Calu3 (cell line): ENCODE measurements at regions not wholly inside any gene's neighbourhood (a gene's known extent, or its start where the extent isn't known, plus 50 kb on each side); places are given as distances from the start of the nearest gene placed in this dataset.

Source experiments
- BruUV-seq: library from RNA; stranded (reverse); fragments of 400-500 nt; replicated peaks from 2 replicates; lab custom pipeline; 2021; lab: Mats Ljungman, UMichigan
- CTCF ChIA-PET: fragments of 300-600 bp; sonication (Branson Sonifier 250); formaldehyde crosslinking; loops from one replicate; lab custom pipeline; 2022; ENCODE audit warnings: antibody characterized with exemption; lab: Charles Lee
- DNase-seq: peaks from one replicate; pipeline ENCODE4 v3.0.0; 2022
- H3K27ac Mint-ChIP-seq: one replicate; pipeline ENCODE4 v1.8.0; 2022; ENCODE audit warnings: mixed read lengths; ENCODE audit not compliant: unreplicated experiment
- H3K27me3 Mint-ChIP-seq: one replicate; pipeline ENCODE4 v1.8.0; 2022; ENCODE audit warnings: mixed read lengths; ENCODE audit not compliant: unreplicated experiment
- H3K36me3 Mint-ChIP-seq: one replicate; pipeline ENCODE4 v1.8.0; 2022; ENCODE audit warnings: mild to moderate bottlenecking, moderate library complexity, mixed read lengths; ENCODE audit not compliant: insufficient read depth, unreplicated experiment
- H3K4me1 Mint-ChIP-seq: one replicate; pipeline ENCODE4 v1.8.0; 2022; ENCODE audit warnings: mild to moderate bottlenecking, low read depth, mixed read lengths; ENCODE audit not compliant: unreplicated experiment
- H3K4me3 Mint-ChIP-seq: one replicate; pipeline ENCODE4 v1.8.0; 2022; ENCODE audit warnings: mild to moderate bottlenecking, low read depth, moderate library complexity, mixed read lengths; ENCODE audit not compliant: unreplicated experiment
- H3K9me3 Mint-ChIP-seq: one replicate; pipeline ENCODE4 v1.8.0; 2022; ENCODE audit warnings: low read depth, mixed read lengths; ENCODE audit not compliant: unreplicated experiment
- intact Hi-C: fragments of 100-400 bp; cut with micrococcal nuclease; formaldehyde crosslinking; loops from one replicate; pipeline ENCODE4 v1.10.0; 2022; ENCODE audit not compliant: unreplicated experiment
- TF ChIP-seq, protein P1 (sequence below): fragments of 200-600 bp; IDR thresholded peaks from one replicate; pipeline ENCODE4 v1.8.0; 2022; ENCODE audit warnings: antibody characterized with exemption; ENCODE audit not compliant: unreplicated experiment

DNA sequence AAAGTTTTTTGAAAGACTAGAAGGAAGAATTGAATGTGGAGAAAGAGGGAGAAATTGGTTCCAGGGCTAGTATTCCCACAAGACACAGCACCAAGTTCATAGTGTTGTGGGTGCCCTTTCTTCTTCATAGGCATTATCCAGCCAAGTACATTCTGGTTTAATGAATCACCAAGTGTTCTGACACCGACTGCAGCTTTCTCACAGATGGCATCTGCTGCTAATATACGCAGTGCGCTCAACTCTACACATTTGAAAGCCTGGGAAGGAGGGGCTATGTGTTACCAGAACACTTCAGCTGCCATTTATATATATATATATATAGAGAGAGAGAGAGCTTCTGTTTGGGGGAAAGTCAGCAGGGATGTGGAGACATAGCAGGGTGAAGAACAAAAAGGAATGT lies 1168.4 kb downstream of the GATA3 start:
- no peak for DNase-seq
- TF ChIP-seq, protein P1, sequence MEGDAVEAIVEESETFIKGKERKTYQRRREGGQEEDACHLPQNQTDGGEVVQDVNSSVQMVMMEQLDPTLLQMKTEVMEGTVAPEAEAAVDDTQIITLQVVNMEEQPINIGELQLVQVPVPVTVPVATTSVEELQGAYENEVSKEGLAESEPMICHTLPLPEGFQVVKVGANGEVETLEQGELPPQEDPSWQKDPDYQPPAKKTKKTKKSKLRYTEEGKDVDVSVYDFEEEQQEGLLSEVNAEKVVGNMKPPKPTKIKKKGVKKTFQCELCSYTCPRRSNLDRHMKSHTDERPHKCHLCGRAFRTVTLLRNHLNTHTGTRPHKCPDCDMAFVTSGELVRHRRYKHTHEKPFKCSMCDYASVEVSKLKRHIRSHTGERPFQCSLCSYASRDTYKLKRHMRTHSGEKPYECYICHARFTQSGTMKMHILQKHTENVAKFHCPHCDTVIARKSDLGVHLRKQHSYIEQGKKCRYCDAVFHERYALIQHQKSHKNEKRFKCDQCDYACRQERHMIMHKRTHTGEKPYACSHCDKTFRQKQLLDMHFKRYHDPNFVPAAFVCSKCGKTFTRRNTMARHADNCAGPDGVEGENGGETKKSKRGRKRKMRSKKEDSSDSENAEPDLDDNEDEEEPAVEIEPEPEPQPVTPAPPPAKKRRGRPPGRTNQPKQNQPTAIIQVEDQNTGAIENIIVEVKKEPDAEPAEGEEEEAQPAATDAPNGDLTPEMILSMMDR: no peak
- no peak overlapping the region for H3K27ac Mint-ChIP-seq
- no TSS peak for BruUV-seq
- H3K36me3 Mint-ChIP-seq: no peaks in the 10 kb centered on the region
- H3K4me1 Mint-ChIP-seq: no peaks in the 10 kb centered on the region
- no peak overlapping the region for H3K4me3 Mint-ChIP-seq
- CTCF ChIA-PET: no interaction called here
- intact Hi-C loops: no loop called here
- H3K27me3 Mint-ChIP-seq: no peaks in the 10 kb centered on the region
- H3K9me3 Mint-ChIP-seq: no peaks in the 10 kb centered on the region

DNA sequence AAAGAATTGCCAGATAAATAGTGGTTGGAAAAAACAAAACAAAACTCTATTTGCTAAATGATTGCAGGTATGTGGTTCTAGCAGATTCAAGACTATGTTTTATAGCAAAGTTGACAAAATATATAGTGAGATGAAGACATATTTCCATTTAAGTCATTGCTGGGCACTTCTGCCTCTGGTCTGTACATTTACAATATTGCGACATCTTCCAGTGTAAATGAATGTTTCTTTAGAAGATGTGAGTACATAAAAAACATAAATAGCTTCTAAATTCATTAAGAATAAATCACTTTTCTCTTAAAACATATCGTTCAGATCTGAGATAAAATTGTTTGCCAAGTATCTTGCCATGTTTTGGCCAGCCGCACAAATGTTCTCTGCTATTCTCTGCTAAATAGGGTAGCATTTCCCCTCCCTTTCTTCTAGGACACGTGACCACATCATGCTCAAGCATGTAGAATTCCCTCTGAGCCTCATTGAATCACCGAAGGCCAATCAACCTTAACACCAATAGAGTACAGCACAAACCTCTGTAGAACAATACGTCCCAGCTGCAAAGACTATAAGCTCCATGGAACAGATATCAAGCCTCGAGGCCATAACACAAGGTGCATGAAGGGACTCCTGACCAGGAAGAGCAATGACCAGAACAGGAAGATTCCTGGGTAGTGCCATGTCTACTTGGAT lies 1173.3 kb downstream of the GATA3 start:
- TF ChIP-seq, protein P1: no peak
- no peaks in the 10 kb centered on the region for H3K36me3 Mint-ChIP-seq
- BruUV-seq: no TSS peak
- H3K27me3 Mint-ChIP-seq: no peaks in the 10 kb centered on the region
- no peak for DNase-seq
- no peak overlapping the region for H3K4me3 Mint-ChIP-seq
- H3K4me1 Mint-ChIP-seq: peaks cover 9% of the 10 kb centered on the region
- CTCF ChIA-PET: no interaction called here
- H3K27ac Mint-ChIP-seq: no peak overlapping the region
- intact Hi-C loops: no loop called here
- H3K9me3 Mint-ChIP-seq: no peaks in the 10 kb centered on the region

DNA sequence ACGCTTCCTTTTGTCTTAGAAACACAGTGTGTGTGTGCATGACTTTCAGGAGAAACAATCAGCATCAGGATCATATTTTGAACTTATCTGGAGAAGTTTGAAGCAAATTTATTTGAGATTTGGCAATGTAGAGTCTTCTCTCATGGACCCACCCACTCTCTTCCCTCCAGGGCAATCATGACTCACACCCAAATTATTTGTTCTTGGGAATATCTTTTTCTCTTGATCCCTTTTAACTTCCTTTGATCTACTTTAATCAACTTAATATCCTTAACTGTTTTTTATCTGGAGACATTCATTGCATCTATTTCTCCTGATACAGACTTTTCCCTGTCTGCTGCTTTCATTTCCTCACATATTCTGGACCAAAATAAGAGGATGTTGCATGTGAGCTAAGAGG lies 1174.3 kb downstream of the GATA3 start:
- DNase-seq: no peak
- Mint-ChIP-seq H3K4me1 (peaks cover 9% of the 10 kb centered on the region), H3K9me3 (no peaks in the 10 kb centered on the region), H3K4me3 (no peak overlapping the region), H3K27ac (no peak overlapping the region), H3K27me3 (no peaks in the 10 kb centered on the region), H3K36me3 (no peaks in the 10 kb centered on the region)
- intact Hi-C loops: no loop called here
- no TSS peak for BruUV-seq
- TF ChIP-seq, protein P1: no peak
- CTCF ChIA-PET: no interaction called here

DNA sequence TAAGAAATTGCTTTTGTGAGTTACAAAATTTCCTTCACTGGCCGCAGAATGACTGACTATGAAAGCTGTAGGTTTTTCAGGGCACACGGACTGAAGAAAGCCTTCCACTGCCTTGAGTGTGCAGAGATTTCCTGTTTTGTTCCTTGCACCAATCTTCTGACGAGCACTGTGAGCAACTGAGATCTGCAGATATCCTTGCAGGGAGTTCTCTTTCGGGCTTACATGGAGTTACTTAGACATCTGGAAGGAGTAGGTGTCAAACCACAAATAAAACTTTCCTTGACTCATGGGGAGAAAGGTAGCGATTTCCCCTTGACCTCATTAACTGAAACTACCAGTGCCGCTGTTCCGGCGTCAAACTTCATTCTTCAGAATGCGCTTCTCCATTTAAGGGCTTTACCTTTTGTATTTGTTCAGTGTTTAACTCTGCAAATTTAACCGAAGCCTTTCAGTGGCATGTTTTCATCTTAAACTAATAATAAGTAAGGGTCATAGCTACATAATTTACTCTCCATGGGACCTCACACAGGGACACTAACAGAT lies 1175.3 kb downstream of the GATA3 start:
- intact Hi-C loops: no loop called here
- TF ChIP-seq, protein P1: no peak
- H3K27me3 Mint-ChIP-seq: no peaks in the 10 kb centered on the region
- no peak overlapping the region for H3K27ac Mint-ChIP-seq
- H3K36me3 Mint-ChIP-seq: no peaks in the 10 kb centered on the region
- H3K4me1 Mint-ChIP-seq: peaks cover 9% of the 10 kb centered on the region
- H3K4me3 Mint-ChIP-seq: no peak overlapping the region
- BruUV-seq: no TSS peak
- CTCF ChIA-PET: no interaction called here
- no peak for DNase-seq
- no peaks in the 10 kb centered on the region for H3K9me3 Mint-ChIP-seq
